ENCODE measurements at regions not wholly inside any gene's neighbourhood (a gene's known extent, or its start where the extent isn't known, plus 50 kb on each side); places are given as distances from the start of the nearest gene placed in this dataset.

DNA sequence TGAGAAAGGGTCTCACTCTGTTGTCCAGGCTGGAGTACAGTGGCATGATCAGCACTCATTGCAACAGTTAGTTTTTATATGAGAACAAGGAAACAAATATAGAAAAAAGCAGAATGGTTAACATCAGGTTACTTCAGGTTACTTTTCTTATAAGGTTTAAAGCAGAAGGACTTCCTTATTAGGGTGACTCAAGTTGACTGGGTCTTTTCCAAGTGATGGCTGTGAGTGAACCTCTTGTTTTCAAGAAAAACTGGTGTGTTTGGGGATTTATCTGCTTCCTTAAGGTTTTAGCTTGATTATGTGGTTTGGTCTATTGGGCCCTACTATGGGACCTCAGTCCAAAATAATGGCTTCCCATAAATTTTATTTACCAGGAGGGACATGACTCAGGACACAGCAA lies 99.2 kb downstream of the ARRDC3 start:
- TF ChIP-seq, protein P1, sequence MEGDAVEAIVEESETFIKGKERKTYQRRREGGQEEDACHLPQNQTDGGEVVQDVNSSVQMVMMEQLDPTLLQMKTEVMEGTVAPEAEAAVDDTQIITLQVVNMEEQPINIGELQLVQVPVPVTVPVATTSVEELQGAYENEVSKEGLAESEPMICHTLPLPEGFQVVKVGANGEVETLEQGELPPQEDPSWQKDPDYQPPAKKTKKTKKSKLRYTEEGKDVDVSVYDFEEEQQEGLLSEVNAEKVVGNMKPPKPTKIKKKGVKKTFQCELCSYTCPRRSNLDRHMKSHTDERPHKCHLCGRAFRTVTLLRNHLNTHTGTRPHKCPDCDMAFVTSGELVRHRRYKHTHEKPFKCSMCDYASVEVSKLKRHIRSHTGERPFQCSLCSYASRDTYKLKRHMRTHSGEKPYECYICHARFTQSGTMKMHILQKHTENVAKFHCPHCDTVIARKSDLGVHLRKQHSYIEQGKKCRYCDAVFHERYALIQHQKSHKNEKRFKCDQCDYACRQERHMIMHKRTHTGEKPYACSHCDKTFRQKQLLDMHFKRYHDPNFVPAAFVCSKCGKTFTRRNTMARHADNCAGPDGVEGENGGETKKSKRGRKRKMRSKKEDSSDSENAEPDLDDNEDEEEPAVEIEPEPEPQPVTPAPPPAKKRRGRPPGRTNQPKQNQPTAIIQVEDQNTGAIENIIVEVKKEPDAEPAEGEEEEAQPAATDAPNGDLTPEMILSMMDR (IDR thresholded peaks at IDR 0.05; ENCODE audit: low read length): no peak
- no peak for TF ChIP-seq EZH2 (IDR thresholded peaks at IDR 0.05; ENCODE audit: borderline replicate concordance, low read length)

All from OCI-LY1 (cell line).